Sigmoid colon (tissue), 6 donors: ENCODE measurements at regions not wholly inside any gene's neighbourhood (a gene's known extent, or its start where the extent isn't known, plus 50 kb on each side); places are given as distances from the start of the nearest gene placed in this dataset.
A peak's percentile ranks its signal among the peaks of the same experiment; 100 is the strongest.

Experiments
- DNase-seq: peaks from one replicate; pipeline ENCODE4 v3.0.0-alpha.2; 2019
- H3K27ac ChIP-seq, 4 donors: fragments of 200-600 bp; sonication (generic); one replicate each; pipeline ENCODE4 v1.5.1; 2016 to 2019; ENCODE audit warnings: mild to moderate bottlenecking in 1 of 4
- H3K27me3 ChIP-seq, 3 donors: fragments of 200-600 bp; sonication (generic); one replicate each; pipeline ENCODE4 v1.5.1; 2019; ENCODE audit warnings: mild to moderate bottlenecking in 1 of 3
- H3K36me3 ChIP-seq, 4 donors: fragments of 200-600 bp; sonication (generic); one replicate each; pipeline ENCODE4 v1.5.1; 2016 to 2019
- H3K4me1 ChIP-seq, 4 donors: fragments of 200-600 bp; sonication (generic); one replicate each; pipeline ENCODE4 v1.5.1; 2017 to 2019
- H3K4me3 ChIP-seq, 4 donors: fragments of 200-600 bp; sonication (generic); one replicate each; pipeline ENCODE4 v1.5.1; 2017 to 2019; ENCODE audit warnings: mild to moderate bottlenecking in 2 of 4, moderate library complexity in 1 of 4
- H3K9me3 ChIP-seq, 4 donors: fragments of 200-600 bp in 3 of 4; sonication (generic) in 3 of 4; one replicate each; pipeline versions ENCODE4 v1.5.1 to v1.6.1; 2013 to 2019
- CTCF ChIP-seq, 4 experiments: fragments of 450-650 bp in 3 of 4; fragments of 200-600 bp in 1 of 4; IDR thresholded peaks; one replicate each; pipeline ENCODE4 v1.5.1; 2016 to 2019; ENCODE audit warnings: antibody characterized with exemption in 4 of 4, mild to moderate bottlenecking in 3 of 4, moderate library complexity in 2 of 4
- EP300 ChIP-seq, 4 donors: sonication (generic); formaldehyde crosslinking; IDR thresholded peaks; one replicate each; pipeline ENCODE4 v1.6.1; 2017; ENCODE audit warnings: antibody characterized with exemption in 4 of 4
- POLR2A ChIP-seq, 2 donors: fragments of 450-650 bp; IDR thresholded peaks; one replicate each; pipeline ENCODE4 v1.6.1; 2016; ENCODE audit warnings: antibody characterized with exemption in 2 of 2, mild to moderate bottlenecking in 2 of 2, moderate library complexity in 2 of 2
- POLR2AphosphoS5 ChIP-seq, 4 donors: sonication (generic); formaldehyde crosslinking; IDR thresholded peaks; one replicate each; pipeline ENCODE4 v1.6.1; 2017; ENCODE audit warnings: antibody characterized with exemption in 4 of 4
- WGBS, 2 donors: extraction: QIAGEN DNeasy Blood & Tissue Kit; methylation state at CpG; one replicate each; pipeline ENCODE4 v1.1.7; 2013; 5-methylcytosine and 5-hydroxymethylcytosine counted together
- intact Hi-C: fragments of 100-400 bp; cut with DNase I; formaldehyde crosslinking; loops from one replicate; pipeline ENCODE4 v1.15.1; 2023
- donor health status: healthy with polysubstance abuse.
- donor health status: healthy.

GRCh38 chr6:74826263-74826662, 379.6 kb downstream of the COL12A1 start:
- no peak for DNase-seq
- intact Hi-C loops, result no loop called here
- WGBS, 2 donors, result 37 to 57% methylated on average over 6 of the region's 6 CpGs
- no peak overlapping the region for H3K27ac ChIP-seq
- H3K4me1 ChIP-seq, result no peaks in the 10 kb centered on the region
- H3K36me3 ChIP-seq, result no peaks in the 10 kb centered on the region
- no peaks in the 10 kb centered on the region for H3K27me3 ChIP-seq
- H3K9me3 ChIP-seq, result peaks cover 0 to 4% (median 0%) of the 10 kb centered on the region in 4 donors
- H3K4me3 ChIP-seq, result no peak overlapping the region
- TF ChIP-seq EP300 (IDR thresholded peaks at IDR 0.05), result no peak
- no peak for TF ChIP-seq CTCF (IDR thresholded peaks at IDR 0.05)
- TF ChIP-seq POLR2AphosphoS5 (IDR thresholded peaks at IDR 0.05), result no peak
- no peak for TF ChIP-seq POLR2A (IDR thresholded peaks at IDR 0.05)

- no peak overlapping the region for H3K4me3 ChIP-seq
- H3K27me3 ChIP-seq, result no peaks in the 10 kb centered on the region
- peaks cover 0 to 11% (median 0%) of the 10 kb centered on the region in 4 donors for H3K9me3 ChIP-seq
- intact Hi-C loops, result no loop called here
- no peak overlapping the region for H3K27ac ChIP-seq
- no peak for DNase-seq
- H3K36me3 ChIP-seq, result no peaks in the 10 kb centered on the region
- WGBS, 2 donors, result 86% methylated on average over 4 of the region's 4 CpGs
- TF ChIP-seq POLR2A (IDR thresholded peaks at IDR 0.05) (no peak), CTCF (IDR thresholded peaks at IDR 0.05) (no peak), POLR2AphosphoS5 (IDR thresholded peaks at IDR 0.05) (no peak), EP300 (IDR thresholded peaks at IDR 0.05) (no peak)
- H3K4me1 ChIP-seq, result no peaks in the 10 kb centered on the region
Observed at GRCh38 chr6:74814440-74814839, 391.4 kb downstream of the COL12A1 start.

- DNase-seq, result no peak
- no peaks in the 10 kb centered on the region for H3K36me3 ChIP-seq
- no peaks in the 10 kb centered on the region for H3K4me1 ChIP-seq
- H3K4me3 ChIP-seq, result no peak overlapping the region
- intact Hi-C loops, result no loop called here
- H3K27me3 ChIP-seq, result no peaks in the 10 kb centered on the region
- TF ChIP-seq CTCF (IDR thresholded peaks at IDR 0.05) (no peak), POLR2A (IDR thresholded peaks at IDR 0.05) (no peak), EP300 (IDR thresholded peaks at IDR 0.05) (no peak), POLR2AphosphoS5 (IDR thresholded peaks at IDR 0.05) (no peak)
- no peak overlapping the region for H3K27ac ChIP-seq
- H3K9me3 ChIP-seq, result no peaks in the 10 kb centered on the region
- 70 to 89% methylated on average over 2 of the region's 2 CpGs for WGBS, 2 donors
Observed at GRCh38 chr6:74807674-74808073, 398.2 kb downstream of the COL12A1 start.

- Histone ChIP-seq H3K9me3 (peaks cover 0 to 2% (median 0%) of the 10 kb centered on the region in 4 donors), H3K4me3 (no peak overlapping the region), H3K27me3 (no peaks in the 10 kb centered on the region), H3K4me1 (no peaks in the 10 kb centered on the region), H3K36me3 (no peaks in the 10 kb centered on the region), H3K27ac (peak overlapping the region in 3 of 4 donors; percentile 14 to 41 (median 37))
- no peak for TF ChIP-seq CTCF (IDR thresholded peaks at IDR 0.05)
- no peak for TF ChIP-seq EP300 (IDR thresholded peaks at IDR 0.05)
- peak in 1 of 4 donors; percentile 2 for TF ChIP-seq POLR2AphosphoS5 (IDR thresholded peaks at IDR 0.05)
- DNase-seq, result no peak
- intact Hi-C loops, result no loop called here
- 60 to 74% methylated on average over 5 of the region's 5 CpGs for WGBS, 2 donors
Observed at GRCh38 chr6:74805916-74806696, 399.7 kb downstream of the COL12A1 start.
